Stimulated activated CD4-positive, alpha-beta T cell treated with anti-CD3 and anti-CD28 coated beads, Interleukin-1b, Interleukin-23, amount 100 ng/mL, for 4 hours (primary cell): ENCODE measurements at regions not wholly inside any gene's neighbourhood (a gene's known extent, or its start where the extent isn't known, plus 50 kb on each side); places are given as distances from the start of the nearest gene placed in this dataset.

Experiments used
- DNase-seq, 2 donors: peaks; one replicate each; pipeline ENCODE4 v3.0.0-alpha.2; 2020; ENCODE audit warnings: low read depth in 2 of 2

- no peak for DNase-seq
Observed at GRCh38 chr9:135252980-135253304, 165.5 kb downstream of the OLFM1 start.

- DNase-seq: no peak
Observed at GRCh38 chr9:135253305-135254004, 166.0 kb downstream of the OLFM1 start.

- no peak for DNase-seq
Observed at GRCh38 chr9:135254176-135255032, 166.9 kb downstream of the OLFM1 start.

GRCh38 chr9:135255033-135255840 lies 167.8 kb downstream of the OLFM1 start:
- no peak for DNase-seq

GRCh38 chr9:135255841-135256580 lies 168.5 kb downstream of the OLFM1 start:
- DNase-seq: no peak

GRCh38 chr9:135256581-135257354 lies 169.3 kb downstream of the OLFM1 start:
- DNase-seq: no peak

GRCh38 chr9:135258461-135258860 lies 171.0 kb downstream of the OLFM1 start:
- DNase-seq: no peak

- no peak for DNase-seq
Observed at GRCh38 chr9:135259273-135259672, 171.8 kb downstream of the OLFM1 start.

GRCh38 chr9:135260221-135261180 lies 173.0 kb downstream of the OLFM1 start:
- no peak for DNase-seq

GRCh38 chr9:135262248-135262647 lies 174.8 kb downstream of the OLFM1 start:
- no peak for DNase-seq

- no peak for DNase-seq
Observed at GRCh38 chr9:135263511-135263910, 176.0 kb downstream of the OLFM1 start.

- DNase-seq: no peak
Observed at GRCh38 chr9:135265931-135266330, 178.5 kb downstream of the OLFM1 start.

GRCh38 chr9:135267191-135267809 lies 179.8 kb downstream of the OLFM1 start:
- DNase-seq: no peak

- DNase-seq: no peak
Observed at GRCh38 chr9:135268031-135268430, 180.6 kb downstream of the OLFM1 start.

- no peak for DNase-seq
Observed at GRCh38 chr9:135268981-135269380, 181.5 kb downstream of the OLFM1 start.

- DNase-seq: no peak
Observed at GRCh38 chr9:135269912-135270830, 182.7 kb downstream of the OLFM1 start.

- no peak for DNase-seq
Observed at GRCh38 chr9:135271425-135271824, 184.0 kb downstream of the OLFM1 start.

- no peak for DNase-seq
Observed at GRCh38 chr9:135272608-135273007, 185.1 kb downstream of the OLFM1 start.
